ENCODE measurements at regions not wholly inside any gene's neighbourhood (a gene's known extent, or its start where the extent isn't known, plus 50 kb on each side); places are given as distances from the start of the nearest gene placed in this dataset.
A peak's percentile ranks its signal among the peaks of the same experiment; 100 is the strongest.
"Not testable (repeated sequence)": the region's sequence is repeated elsewhere in the genome, so short reads cannot be mapped to it uniquely, and the experiment has no call there.

- DNase-seq (ENCODE audit: low read depth), result no peak
Measured at GRCh38 chr15:24733659-24734058, 58.1 kb downstream of the NPAP1 start.

GRCh38 chr15:24734396-24734795 is 58.8 kb downstream of the NPAP1 start:
- DNase-seq (ENCODE audit: low read depth), result no peak

GRCh38 chr15:24745290-24745689 is 69.7 kb downstream of the NPAP1 start:
- no peak for DNase-seq (ENCODE audit: low read depth)

GRCh38 chr15:24746094-24746493 is 70.5 kb downstream of the NPAP1 start:
- no peak for DNase-seq (ENCODE audit: low read depth)

GRCh38 chr15:24747376-24747775 is 71.8 kb downstream of the NPAP1 start:
- DNase-seq (ENCODE audit: low read depth), result no peak

GRCh38 chr15:24748812-24749439 is 73.4 kb downstream of the NPAP1 start:
- no peak for DNase-seq (ENCODE audit: low read depth)

GRCh38 chr15:24752354-24752753 is 76.8 kb downstream of the NPAP1 start:
- no peak for DNase-seq (ENCODE audit: low read depth)

GRCh38 chr15:24756101-24756500 is 80.5 kb downstream of the NPAP1 start:
- DNase-seq (ENCODE audit: low read depth), result no peak

GRCh38 chr15:24760066-24760465 is 84.5 kb downstream of the NPAP1 start:
- no peak for DNase-seq (ENCODE audit: low read depth)

GRCh38 chr15:24761704-24762302 is 86.2 kb downstream of the NPAP1 start:
- DNase-seq (ENCODE audit: low read depth), result no peak

GRCh38 chr15:24763891-24764290 is 88.3 kb downstream of the NPAP1 start:
- no peak for DNase-seq (ENCODE audit: low read depth)

- DNase-seq (ENCODE audit: low read depth), result no peak
Measured at GRCh38 chr15:24764375-24765171, 89.0 kb downstream of the NPAP1 start.

GRCh38 chr15:24766511-24767133 is 91.0 kb downstream of the NPAP1 start:
- DNase-seq (ENCODE audit: low read depth), result no peak

- DNase-seq (ENCODE audit: low read depth), result no peak
Measured at GRCh38 chr15:24772266-24772665, 96.7 kb downstream of the NPAP1 start.

- peak; percentile 7 for DNase-seq (ENCODE audit: low read depth)
Measured at GRCh38 chr15:24772686-24773373, 97.3 kb downstream of the NPAP1 start.

GRCh38 chr15:24777307-24777706 is 101.7 kb downstream of the NPAP1 start:
- no peak for DNase-seq (ENCODE audit: low read depth)

- DNase-seq (ENCODE audit: low read depth), result no peak
Measured at GRCh38 chr15:24784506-24784905, 108.9 kb downstream of the NPAP1 start.

GRCh38 chr15:24786347-24786746 is 110.8 kb downstream of the NPAP1 start:
- no peak for DNase-seq (ENCODE audit: low read depth)

GRCh38 chr15:24802624-24803023 is 127.0 kb downstream of the NPAP1 start:
- DNase-seq (ENCODE audit: low read depth), result not testable (repeated sequence)

GRCh38 chr15:24819680-24820079 is 135.1 kb upstream of the SNRPN start:
- DNase-seq (ENCODE audit: low read depth), result no peak

- no peak for DNase-seq (ENCODE audit: low read depth)
Measured at GRCh38 chr15:24823473-24823872, 131.3 kb upstream of the SNRPN start.

- no peak for DNase-seq (ENCODE audit: low read depth)
Measured at GRCh38 chr15:24832282-24832681, 122.5 kb upstream of the SNRPN start.

Data from GM04504 (cell line).